T-helper 1 cell treated with Interleukin-12 subunit alpha and Interleukin-12 subunit beta and Interleukin-4 antibody, amounts not matched to agents 30 μg/mL and 1 μg/mL, for 36 hours (primary cell): ENCODE measurements at regions not wholly inside any gene's neighbourhood (a gene's known extent, or its start where the extent isn't known, plus 50 kb on each side); places are given as distances from the start of the nearest gene placed in this dataset.

Experiments used
- H3K27ac Mint-ChIP-seq: one replicate; pipeline ENCODE4 v1.8.0; 2021; ENCODE audit warnings: mild to moderate bottlenecking, mixed read lengths
- H3K27me3 Mint-ChIP-seq: one replicate; pipeline ENCODE4 v1.8.0; 2021; ENCODE audit warnings: low read depth, mixed read lengths
- H3K36me3 Mint-ChIP-seq: one replicate; pipeline ENCODE4 v1.8.0; 2021; ENCODE audit warnings: low read depth, mixed read lengths
- H3K4me1 Mint-ChIP-seq: one replicate; pipeline ENCODE4 v1.8.0; 2021; ENCODE audit warnings: low read depth, mixed read lengths
- H3K4me3 Mint-ChIP-seq: one replicate; pipeline ENCODE4 v1.8.0; 2021; ENCODE audit warnings: mild to moderate bottlenecking, moderate library complexity, mixed read lengths
- H3K9me3 Mint-ChIP-seq: one replicate; pipeline ENCODE4 v1.8.0; 2021; ENCODE audit warnings: mixed read lengths

DNA sequence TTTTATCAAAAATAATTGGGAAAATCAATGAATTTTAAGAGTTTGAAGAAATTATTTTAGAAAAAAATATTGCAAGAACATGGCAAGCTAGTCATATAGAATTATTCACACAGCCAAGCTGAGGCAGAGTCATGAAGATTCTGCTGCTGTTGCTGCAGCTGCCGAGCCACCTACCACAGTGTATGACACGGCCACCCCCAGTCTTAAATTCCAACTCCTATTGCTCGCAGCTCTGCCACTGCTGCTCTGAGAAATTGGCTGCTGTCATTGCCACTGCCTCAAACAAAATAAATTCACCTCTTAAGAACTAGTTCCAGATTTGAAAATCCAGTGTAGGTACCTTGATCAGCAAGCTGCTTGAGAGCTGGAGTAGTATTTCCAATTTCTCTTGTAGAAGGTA, 1318.8 kb upstream of the ACO1 start:
- Mint-ChIP-seq H3K27ac (no peak overlapping the region), H3K27me3 (no peaks in the 10 kb centered on the region), H3K36me3 (no peaks in the 10 kb centered on the region), H3K4me1 (no peaks in the 10 kb centered on the region), H3K9me3 (no peaks in the 10 kb centered on the region), H3K4me3 (no peak overlapping the region)

DNA sequence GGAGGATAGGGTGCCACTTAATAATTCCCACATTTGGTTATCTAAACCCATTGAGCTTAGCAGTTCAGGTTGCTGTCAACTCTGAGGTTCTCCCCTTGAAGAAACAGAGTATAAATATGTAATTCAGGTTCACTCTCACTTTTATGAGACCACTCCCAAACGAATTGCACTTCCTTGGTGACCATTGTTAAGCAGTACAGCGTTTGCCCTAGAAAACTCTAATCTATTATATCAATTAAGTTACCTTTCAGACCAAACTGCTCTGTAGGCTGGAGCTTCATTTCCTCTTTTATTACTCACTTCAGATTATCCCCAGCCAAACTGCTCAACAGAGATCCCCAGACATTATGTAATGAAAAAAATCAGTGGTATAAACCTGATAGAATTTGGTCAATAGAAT, 1317.0 kb upstream of the ACO1 start:
- H3K27ac Mint-ChIP-seq = no peak overlapping the region
- H3K36me3 Mint-ChIP-seq = no peaks in the 10 kb centered on the region
- no peak overlapping the region for H3K4me3 Mint-ChIP-seq
- no peaks in the 10 kb centered on the region for H3K9me3 Mint-ChIP-seq
- H3K4me1 Mint-ChIP-seq = no peaks in the 10 kb centered on the region
- H3K27me3 Mint-ChIP-seq = no peaks in the 10 kb centered on the region

DNA sequence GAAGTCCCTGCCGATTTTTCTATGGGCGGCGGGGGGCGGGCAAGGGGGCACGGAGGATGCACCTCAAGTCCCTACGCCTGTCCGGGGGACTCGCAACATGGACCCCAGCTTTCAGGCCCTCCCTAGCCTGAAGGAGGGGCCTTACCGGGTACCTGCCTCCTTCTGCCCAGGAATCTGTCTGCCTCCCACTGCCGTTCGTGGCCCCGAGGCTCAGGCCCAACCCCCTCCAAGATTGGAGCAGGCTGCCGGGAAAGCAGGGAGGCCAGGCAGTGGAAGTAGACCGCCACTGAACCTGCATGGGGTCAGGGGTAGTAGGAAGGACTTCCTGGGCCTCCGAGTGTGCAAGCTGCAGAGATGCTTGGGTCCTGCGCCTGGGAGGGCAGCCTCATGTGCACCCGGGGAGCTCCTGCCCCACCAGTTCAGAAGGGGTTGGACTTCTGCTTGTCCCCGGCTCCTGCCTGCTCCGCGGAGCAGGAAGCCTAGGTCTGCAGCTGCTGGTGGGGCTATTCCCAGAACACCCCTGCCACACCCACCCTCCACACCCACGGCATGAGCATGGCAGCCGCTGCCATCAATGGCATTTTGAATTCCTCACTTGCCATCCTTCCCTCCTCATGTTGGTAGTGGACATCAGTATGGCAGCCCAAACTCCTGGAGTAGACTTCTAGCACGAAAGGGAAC, 1312.7 kb upstream of the ACO1 start:
- H3K4me1 Mint-ChIP-seq = no peaks in the 10 kb centered on the region
- H3K27ac Mint-ChIP-seq = no peak overlapping the region
- H3K4me3 Mint-ChIP-seq = no peak overlapping the region
- no peaks in the 10 kb centered on the region for H3K9me3 Mint-ChIP-seq
- H3K36me3 Mint-ChIP-seq = no peaks in the 10 kb centered on the region
- no peaks in the 10 kb centered on the region for H3K27me3 Mint-ChIP-seq

DNA sequence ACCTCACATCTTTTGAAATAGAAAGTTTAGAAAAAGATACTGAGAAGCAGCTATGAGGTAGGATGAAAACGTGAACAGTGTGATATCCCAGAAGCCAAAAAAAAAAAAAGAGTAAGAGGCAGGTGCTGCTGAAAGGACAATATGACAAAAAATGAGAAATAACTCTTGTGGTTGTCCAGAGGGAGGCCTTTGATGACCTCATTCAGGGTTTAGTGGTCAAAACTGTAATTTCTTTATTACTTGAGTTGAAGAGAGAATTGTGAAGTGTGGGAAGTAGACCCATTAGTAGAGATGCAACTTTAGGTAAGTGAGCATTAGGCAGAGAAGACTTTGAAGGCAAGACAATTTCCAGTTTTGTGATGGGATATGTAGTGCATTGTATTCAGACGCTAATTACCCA, 1306.3 kb upstream of the ACO1 start:
- no peaks in the 10 kb centered on the region for H3K36me3 Mint-ChIP-seq
- H3K4me3 Mint-ChIP-seq = no peak overlapping the region
- no peaks in the 10 kb centered on the region for H3K9me3 Mint-ChIP-seq
- no peaks in the 10 kb centered on the region for H3K4me1 Mint-ChIP-seq
- H3K27ac Mint-ChIP-seq = no peak overlapping the region
- no peaks in the 10 kb centered on the region for H3K27me3 Mint-ChIP-seq

DNA sequence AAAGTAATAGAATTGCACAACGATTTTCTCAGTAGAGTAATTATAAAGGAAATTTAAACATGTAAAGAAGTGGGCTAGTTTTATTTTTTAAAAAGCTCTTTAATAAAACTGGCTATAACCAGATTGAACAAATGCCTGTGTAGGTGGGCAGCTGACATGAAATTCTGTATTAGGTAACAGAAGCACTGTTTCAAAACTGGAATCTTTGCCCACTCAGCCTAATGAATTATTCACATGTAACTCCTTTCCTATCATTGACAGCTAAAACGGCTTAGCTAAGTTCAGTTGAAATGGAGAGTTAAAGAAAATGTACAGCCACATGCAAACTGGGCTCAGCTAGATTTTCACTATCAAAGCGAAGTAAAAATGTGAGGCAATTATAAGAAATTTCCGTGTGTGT, 1300.1 kb upstream of the ACO1 start:
- Mint-ChIP-seq H3K27me3 (no peaks in the 10 kb centered on the region), H3K9me3 (no peaks in the 10 kb centered on the region), H3K4me1 (no peaks in the 10 kb centered on the region), H3K36me3 (no peaks in the 10 kb centered on the region), H3K27ac (no peak overlapping the region), H3K4me3 (no peak overlapping the region)

DNA sequence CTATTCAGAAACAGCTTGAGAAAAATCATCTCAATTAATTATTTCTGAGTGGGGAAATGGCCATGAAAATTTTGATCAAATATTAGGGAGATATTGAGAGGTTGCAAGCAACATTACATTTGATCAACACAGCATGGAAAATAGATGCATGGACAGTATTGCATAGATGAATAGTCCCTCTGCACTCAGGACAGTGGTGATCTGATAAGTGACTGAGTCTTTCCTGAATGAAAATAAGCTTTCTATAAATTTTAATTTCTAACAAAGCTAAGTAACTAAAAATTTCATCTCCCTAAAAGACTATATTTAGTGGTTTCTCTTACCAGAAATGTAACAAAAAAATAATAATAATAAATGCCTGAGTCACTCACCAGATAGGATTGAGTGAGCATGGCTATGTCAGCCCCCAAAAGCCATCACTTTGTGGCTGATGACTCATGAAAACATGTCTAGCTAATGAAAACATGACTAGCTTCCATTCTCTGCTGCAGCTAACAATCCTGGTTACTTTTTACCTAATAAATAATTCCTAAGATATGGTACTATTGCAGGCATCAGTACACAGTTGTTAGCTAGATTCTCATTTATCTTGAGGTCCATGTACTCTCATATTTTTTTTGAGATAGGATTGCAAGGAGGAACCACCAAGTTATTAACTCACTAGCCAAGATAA, 1294.8 kb upstream of the ACO1 start:
- Mint-ChIP-seq H3K27me3 (no peaks in the 10 kb centered on the region), H3K4me3 (no peak overlapping the region), H3K4me1 (no peaks in the 10 kb centered on the region), H3K27ac (no peak overlapping the region), H3K9me3 (no peaks in the 10 kb centered on the region), H3K36me3 (no peaks in the 10 kb centered on the region)

DNA sequence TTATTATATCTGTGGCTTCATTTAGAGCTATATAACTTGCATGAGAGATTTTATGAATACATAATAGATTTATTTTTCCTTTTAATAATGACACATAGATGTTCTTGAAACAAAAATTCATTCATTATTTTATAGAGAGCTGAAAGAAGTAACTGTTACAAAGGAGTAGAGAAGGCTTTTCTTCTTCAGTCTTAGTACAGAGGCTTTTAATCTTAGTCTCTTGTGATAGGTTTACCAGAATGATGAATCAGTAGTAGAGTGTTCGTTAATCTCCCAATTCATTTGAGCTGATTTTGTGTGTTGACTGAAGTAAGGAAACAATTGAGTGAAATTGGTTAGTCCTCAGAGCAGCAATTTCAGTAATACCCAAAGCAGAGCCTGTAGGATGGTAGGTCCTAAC, 1284.1 kb upstream of the ACO1 start:
- Mint-ChIP-seq H3K27me3 (no peaks in the 10 kb centered on the region), H3K9me3 (no peaks in the 10 kb centered on the region), H3K36me3 (no peaks in the 10 kb centered on the region), H3K4me3 (no peak overlapping the region), H3K27ac (no peak overlapping the region), H3K4me1 (no peaks in the 10 kb centered on the region)

DNA sequence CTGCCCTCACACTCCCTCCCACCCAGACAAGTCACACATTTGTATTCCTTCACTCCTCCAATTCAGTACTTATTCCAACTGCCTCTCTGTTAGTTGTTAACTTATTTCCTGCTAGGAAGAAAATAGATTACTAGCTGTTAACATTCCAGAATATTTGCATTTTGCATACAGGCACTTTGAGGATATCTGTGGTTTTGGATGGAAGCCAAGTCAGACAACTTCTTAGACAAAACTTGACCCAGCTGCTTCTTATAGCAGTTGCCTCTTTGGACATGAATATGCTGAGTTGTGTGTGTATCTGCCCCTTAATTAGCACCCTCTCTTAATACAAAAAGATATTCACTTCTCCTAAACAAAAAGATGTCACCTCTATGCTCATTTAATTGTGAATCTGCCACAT, 1280.6 kb upstream of the ACO1 start:
- no peaks in the 10 kb centered on the region for H3K27me3 Mint-ChIP-seq

DNA sequence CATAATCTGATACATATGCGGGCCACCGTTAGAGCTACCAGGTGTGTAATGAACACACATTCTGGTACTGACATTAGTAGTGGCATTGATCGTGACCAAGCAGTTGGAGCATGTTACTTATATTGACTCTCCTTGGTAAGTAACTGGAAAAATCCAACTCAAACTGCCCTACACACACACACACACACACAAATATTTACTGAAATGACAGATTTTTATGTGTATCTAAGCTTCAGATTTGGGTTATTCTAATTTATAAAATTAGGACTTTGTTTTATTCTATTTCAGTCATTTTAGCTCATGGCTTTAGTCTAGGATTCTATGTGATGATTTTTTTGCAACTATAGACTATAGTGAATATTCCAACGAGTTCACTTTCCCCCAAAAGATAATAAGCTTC, 1280.2 kb upstream of the ACO1 start:
- H3K4me3 Mint-ChIP-seq = no peak overlapping the region
- H3K36me3 Mint-ChIP-seq = no peaks in the 10 kb centered on the region
- H3K9me3 Mint-ChIP-seq = no peaks in the 10 kb centered on the region
- H3K4me1 Mint-ChIP-seq = no peaks in the 10 kb centered on the region
- no peak overlapping the region for H3K27ac Mint-ChIP-seq
- no peaks in the 10 kb centered on the region for H3K27me3 Mint-ChIP-seq

More for the DNA sequence above, 1280.6 kb upstream of the ACO1 start:
- H3K4me3 Mint-ChIP-seq = no peak overlapping the region
- H3K36me3 Mint-ChIP-seq = no peaks in the 10 kb centered on the region
- no peak overlapping the region for H3K27ac Mint-ChIP-seq
- H3K9me3 Mint-ChIP-seq = no peaks in the 10 kb centered on the region
- no peaks in the 10 kb centered on the region for H3K4me1 Mint-ChIP-seq

DNA sequence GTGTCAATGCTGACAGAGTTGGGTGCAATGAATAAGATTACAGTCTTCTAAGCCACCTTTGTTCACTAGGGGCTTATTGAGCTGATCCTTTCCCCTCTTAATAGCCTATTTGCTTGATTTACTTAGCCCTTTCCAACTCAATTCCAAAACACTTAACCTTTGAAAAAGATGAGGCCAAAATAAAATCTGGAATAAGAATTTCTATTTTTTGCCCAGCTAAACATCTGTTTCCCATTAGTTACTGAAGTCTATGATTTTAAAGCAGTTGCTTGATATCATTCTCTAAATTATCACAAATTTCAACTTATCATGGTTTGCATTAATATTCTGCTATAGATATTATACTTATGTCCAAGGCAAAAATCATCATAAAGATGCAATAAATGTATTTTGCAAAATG, 1272.0 kb upstream of the ACO1 start:
- Mint-ChIP-seq H3K4me3 (no peak overlapping the region), H3K9me3 (no peaks in the 10 kb centered on the region), H3K4me1 (no peaks in the 10 kb centered on the region), H3K27me3 (no peaks in the 10 kb centered on the region), H3K27ac (no peak overlapping the region), H3K36me3 (no peaks in the 10 kb centered on the region)

DNA sequence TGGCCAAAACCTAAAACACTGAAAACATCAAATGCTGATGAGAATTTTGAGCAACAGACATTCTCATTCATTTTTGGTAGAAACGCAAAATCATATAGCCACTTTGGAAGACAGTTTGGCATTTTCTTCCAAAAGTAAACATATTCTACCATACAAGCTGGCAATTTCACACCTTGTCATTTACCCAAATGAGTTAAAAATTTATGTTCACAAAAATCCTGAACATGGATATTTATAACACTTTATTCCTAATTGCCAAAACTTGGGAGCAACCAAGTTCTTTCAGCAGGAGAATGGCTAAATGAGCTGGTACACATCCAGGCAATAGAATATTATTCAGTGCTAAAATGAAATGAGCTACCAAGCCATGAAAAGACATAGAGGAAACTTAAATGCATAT, 1270.1 kb upstream of the ACO1 start:
- Mint-ChIP-seq H3K4me1 (no peaks in the 10 kb centered on the region), H3K4me3 (no peak overlapping the region), H3K27me3 (no peaks in the 10 kb centered on the region), H3K9me3 (no peaks in the 10 kb centered on the region), H3K36me3 (no peaks in the 10 kb centered on the region), H3K27ac (no peak overlapping the region)

DNA sequence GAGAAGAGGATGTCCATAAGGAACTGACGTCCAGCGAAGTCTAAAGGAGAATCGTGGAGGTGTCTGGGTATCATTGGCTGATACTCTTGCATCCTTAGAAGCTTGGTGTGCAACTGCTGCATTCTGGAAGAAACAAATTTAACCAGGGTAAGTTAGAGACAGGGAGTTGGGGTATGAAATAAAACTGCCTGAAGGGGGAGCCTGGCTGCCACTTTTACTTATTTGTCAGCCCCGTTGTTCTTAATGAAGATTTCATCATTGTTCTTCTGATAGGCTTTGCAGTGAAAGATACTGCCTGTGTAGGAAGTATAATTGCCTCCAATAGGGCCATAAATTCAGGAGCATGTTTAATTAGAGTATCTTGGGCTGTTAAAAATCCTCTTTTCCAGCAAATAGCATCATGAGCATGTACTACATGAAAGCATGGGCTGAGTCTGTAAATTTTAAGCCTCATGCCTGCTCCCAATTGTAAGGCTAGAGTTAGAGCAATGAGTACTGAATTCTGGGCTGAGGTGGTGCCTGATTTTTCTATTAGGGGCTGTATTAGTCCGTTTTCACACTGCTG, 1264.5 kb upstream of the ACO1 start:
- Mint-ChIP-seq H3K4me1 (no peaks in the 10 kb centered on the region), H3K9me3 (no peaks in the 10 kb centered on the region), H3K27ac (no peak overlapping the region), H3K27me3 (no peaks in the 10 kb centered on the region), H3K36me3 (no peaks in the 10 kb centered on the region), H3K4me3 (no peak overlapping the region)

DNA sequence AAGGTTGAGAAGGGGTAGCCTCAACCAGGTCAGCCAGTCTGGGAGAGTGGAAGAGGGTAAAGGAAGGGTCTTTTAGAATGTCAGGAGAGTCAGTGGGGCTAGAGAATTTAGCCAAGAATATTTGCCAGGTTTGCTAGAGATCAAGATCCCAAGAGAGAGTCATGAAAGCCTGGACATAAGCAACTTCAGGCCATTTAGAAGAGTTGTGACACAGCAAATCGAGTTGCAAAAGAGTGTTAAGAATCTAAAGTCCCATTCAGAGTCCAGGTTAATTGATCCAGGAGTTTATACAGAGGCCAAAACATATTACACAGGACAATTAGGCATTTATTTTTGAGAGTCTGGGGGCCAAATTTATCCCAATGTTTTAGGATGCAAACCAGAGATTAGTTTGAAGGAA, 1260.1 kb upstream of the ACO1 start:
- no peaks in the 10 kb centered on the region for H3K36me3 Mint-ChIP-seq

DNA sequence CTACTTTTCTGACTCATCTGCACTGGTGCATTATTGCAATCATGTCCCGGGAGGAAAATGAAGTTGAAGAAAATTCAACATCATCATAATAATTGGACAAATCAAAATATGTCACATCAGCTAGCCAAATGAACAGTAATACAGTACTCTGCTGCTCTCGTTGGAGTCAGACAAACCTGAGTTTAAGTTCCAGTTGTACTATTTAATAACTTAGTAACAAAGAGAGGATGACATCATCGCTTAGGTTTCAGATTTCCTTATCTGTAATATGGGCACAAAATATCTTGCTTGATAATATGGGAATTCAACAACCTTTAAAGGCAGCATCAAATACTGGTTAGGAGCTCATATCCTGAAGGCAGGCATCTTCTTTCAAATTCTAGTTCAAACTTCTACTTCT, 1248.9 kb upstream of the ACO1 start:
- Mint-ChIP-seq H3K4me3 (no peak overlapping the region), H3K27me3 (no peaks in the 10 kb centered on the region), H3K9me3 (no peaks in the 10 kb centered on the region), H3K27ac (no peak overlapping the region), H3K36me3 (no peaks in the 10 kb centered on the region), H3K4me1 (no peaks in the 10 kb centered on the region)

More for the DNA sequence above, 1260.1 kb upstream of the ACO1 start:
- H3K27ac Mint-ChIP-seq = no peak overlapping the region
- no peaks in the 10 kb centered on the region for H3K9me3 Mint-ChIP-seq
- H3K4me3 Mint-ChIP-seq = no peak overlapping the region
- no peaks in the 10 kb centered on the region for H3K27me3 Mint-ChIP-seq
- H3K4me1 Mint-ChIP-seq = no peaks in the 10 kb centered on the region

DNA sequence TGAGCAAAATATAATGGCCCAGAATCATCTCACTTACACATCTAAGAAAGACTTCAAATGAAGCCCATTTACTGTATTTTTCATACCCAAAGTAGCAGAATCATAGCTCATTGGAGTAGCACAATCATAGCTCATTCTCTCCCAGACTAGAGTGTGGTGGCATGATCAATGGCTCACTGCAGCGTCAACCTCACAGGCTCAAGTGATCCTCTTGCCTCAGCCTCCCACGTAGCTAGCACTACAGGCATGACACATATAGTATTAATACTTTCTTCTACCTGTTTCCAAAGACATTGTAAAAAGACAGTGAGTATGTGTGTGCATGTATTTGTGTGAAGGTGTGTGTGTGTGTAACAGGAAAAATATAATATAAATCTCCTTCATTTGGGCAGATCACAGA, 1247.9 kb upstream of the ACO1 start:
- Mint-ChIP-seq H3K36me3 (no peaks in the 10 kb centered on the region), H3K4me1 (no peaks in the 10 kb centered on the region), H3K4me3 (no peak overlapping the region), H3K9me3 (no peaks in the 10 kb centered on the region), H3K27me3 (no peaks in the 10 kb centered on the region), H3K27ac (no peak overlapping the region)
